SJSA1 (cell line): ENCODE measurements at regions not wholly inside any gene's neighbourhood (a gene's known extent, or its start where the extent isn't known, plus 50 kb on each side); places are given as distances from the start of the nearest gene placed in this dataset.

ENCODE experiments used
- DNase-seq, 2 experiments: peaks; one replicate each; pipeline ENCODE4 v3.0.0-alpha.2; 2015 to 2020; ENCODE audit warnings: low spot score in 2 of 2, low read depth in 1 of 2
- H3K27ac ChIP-seq: fragments of 250-450 bp; sonication (Bioruptor Pico); 2 replicates; pipeline ENCODE4 v1.5.1; 2020; ENCODE audit warnings: mild to moderate bottlenecking, moderate library complexity
- H3K27me3 ChIP-seq: fragments of 250-450 bp; sonication (Bioruptor Pico); replicated peaks from 2 replicates; pipeline ENCODE4 v1.5.1; 2020; ENCODE audit warnings: mild to moderate bottlenecking, moderate library complexity
- H3K36me3 ChIP-seq: fragments of 250-450 bp; sonication (Bioruptor Pico); 2 replicates; pipeline ENCODE4 v1.5.1; 2020; ENCODE audit warnings: mild to moderate bottlenecking
- H3K4me1 ChIP-seq: fragments of 250-450 bp; sonication (Bioruptor Pico); replicated peaks from 2 replicates; pipeline ENCODE4 v1.6.1; 2021; ENCODE audit warnings: mild to moderate bottlenecking
- H3K4me3 ChIP-seq: fragments of 250-450 bp; sonication (Bioruptor Pico); 2 replicates; pipeline ENCODE4 v1.5.1; 2020; ENCODE audit warnings: mild to moderate bottlenecking
- H3K9me3 ChIP-seq: fragments of 250-450 bp; sonication (Bioruptor Pico); replicated peaks from 2 replicates; pipeline ENCODE4 v1.5.1; 2020; ENCODE audit warnings: mild to moderate bottlenecking

DNA sequence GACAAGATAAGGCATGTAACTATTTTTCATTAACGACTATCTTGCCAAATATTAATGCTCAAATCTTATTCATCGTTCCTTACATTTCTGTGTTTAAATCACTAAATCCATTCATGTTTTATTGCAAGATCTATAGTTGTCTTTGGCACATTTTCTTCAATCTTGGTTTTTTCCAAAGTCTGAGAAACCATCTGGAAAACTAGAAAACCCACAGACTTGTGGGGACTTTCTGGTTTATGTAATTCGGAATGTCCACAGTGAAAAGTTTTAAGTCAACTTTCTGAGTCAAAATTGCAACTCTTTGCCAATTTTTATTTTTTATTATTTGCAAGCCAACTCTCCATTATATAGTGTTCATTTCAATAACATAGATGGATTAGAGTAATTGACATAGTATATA is 520.8 kb upstream of the ADAMTS5 start:
- DNase-seq = no peak
- Histone ChIP-seq H3K4me1 (peaks cover 6% of the 10 kb centered on the region; the same call in 1 of the 2 replicates), H3K36me3 (no peaks in the 10 kb centered on the region), H3K27me3 (no peaks in the 10 kb centered on the region), H3K4me3 (no peak overlapping the region), H3K9me3 (no peaks in the 10 kb centered on the region), H3K27ac (no peak overlapping the region)

DNA sequence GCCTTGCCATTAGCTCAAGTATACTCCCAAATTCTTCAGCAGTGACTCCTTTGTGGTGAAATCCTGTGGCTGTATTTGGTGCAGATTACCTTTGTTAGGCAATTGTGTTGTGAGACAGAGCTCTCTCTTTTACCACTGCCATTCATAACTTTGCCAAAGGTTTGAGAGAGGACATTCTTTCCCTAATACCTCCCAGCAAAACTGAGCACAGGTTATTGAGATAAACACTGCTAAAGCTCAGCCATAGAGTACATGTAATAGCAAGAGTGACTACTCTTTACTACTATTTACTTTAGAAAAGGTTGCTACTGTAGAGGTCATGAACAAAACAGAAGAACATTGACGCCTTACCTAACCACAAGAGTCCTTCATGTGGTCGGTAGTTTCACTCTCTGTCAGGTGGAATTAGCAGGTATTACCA is 514.0 kb upstream of the ADAMTS5 start:
- H3K27me3 ChIP-seq = no peaks in the 10 kb centered on the region
- no peaks in the 10 kb centered on the region for H3K9me3 ChIP-seq
- no peak overlapping the region for H3K27ac ChIP-seq
- no peaks in the 10 kb centered on the region for H3K36me3 ChIP-seq
- DNase-seq = no peak
- H3K4me3 ChIP-seq = no peak overlapping the region
- H3K4me1 ChIP-seq = no peaks in the 10 kb centered on the region

DNA sequence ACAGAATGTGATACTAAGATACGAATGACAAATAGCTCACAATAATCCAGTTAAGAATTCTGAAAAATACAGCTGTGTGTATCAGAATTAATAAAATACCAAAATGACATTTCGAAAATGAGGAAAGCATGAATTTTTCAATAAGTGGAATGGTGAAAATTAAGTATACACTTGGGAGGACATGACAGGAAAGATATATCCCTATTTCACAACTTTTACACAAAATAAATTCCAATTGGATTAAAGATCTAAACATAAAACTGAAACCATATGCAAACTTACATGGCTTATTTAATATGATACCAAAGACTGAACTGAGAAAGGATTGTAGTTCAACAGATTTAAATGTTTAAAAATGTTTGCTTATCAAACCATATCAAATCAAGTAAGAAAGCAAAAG is 510.4 kb upstream of the ADAMTS5 start:
- Histone ChIP-seq H3K4me1 (no peaks in the 10 kb centered on the region), H3K27ac (no peak overlapping the region), H3K4me3 (no peak overlapping the region), H3K36me3 (no peaks in the 10 kb centered on the region), H3K27me3 (no peaks in the 10 kb centered on the region), H3K9me3 (no peaks in the 10 kb centered on the region)
- no peak for DNase-seq

DNA sequence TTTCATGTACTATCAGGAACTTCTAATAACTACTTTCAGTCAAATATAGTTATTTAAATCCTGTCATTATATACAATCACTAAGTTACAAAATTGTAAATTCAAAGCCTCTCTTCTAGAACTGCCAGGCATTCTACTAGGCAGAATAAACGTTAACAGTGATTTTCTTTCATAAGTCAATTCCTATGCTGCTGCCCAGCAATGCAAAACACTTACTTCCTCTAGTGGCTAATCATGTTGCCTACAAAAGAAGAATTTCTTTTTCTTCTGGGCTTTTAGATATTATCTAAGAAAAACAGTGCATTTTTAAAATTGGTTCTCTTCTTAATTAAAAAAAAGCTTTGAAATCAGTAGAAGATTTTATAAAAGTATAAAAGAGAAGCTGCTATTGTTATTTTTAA is 509.8 kb upstream of the ADAMTS5 start:
- Histone ChIP-seq H3K27me3 (no peaks in the 10 kb centered on the region), H3K4me3 (no peak overlapping the region), H3K9me3 (no peaks in the 10 kb centered on the region), H3K36me3 (no peaks in the 10 kb centered on the region), H3K4me1 (no peaks in the 10 kb centered on the region), H3K27ac (no peak overlapping the region)
- DNase-seq = no peak

DNA sequence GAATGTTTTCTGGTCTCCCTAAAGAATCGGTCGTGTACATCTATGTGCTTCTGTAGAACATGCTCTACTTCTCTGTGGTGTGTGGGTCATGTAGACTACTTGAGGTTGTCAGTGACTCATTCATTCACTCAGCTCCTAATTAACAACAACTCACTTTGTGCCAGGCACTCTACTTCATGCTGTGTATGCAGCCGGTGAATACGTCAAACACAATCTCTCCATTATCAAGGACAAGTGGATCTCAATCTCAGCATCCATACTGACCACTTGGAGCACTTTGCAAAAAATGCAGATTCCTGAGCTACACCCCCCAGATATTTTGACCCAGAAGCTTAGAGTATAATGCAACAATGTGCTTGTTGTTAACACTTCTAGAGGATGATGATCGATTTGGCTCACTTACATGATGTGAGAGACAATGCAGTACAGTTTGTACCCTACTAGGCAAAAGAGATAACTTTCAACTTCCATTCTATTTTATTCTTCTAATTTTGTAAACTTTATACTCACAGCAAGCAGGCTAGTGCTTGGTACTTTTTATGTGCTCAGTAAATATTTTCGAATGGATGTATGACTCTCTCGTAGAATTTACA is 508.6 kb upstream of the ADAMTS5 start:
- no peak overlapping the region for H3K27ac ChIP-seq
- H3K36me3 ChIP-seq = no peaks in the 10 kb centered on the region
- DNase-seq = no peak
- no peak overlapping the region for H3K4me3 ChIP-seq
- no peaks in the 10 kb centered on the region for H3K4me1 ChIP-seq
- H3K27me3 ChIP-seq = no peaks in the 10 kb centered on the region
- no peaks in the 10 kb centered on the region for H3K9me3 ChIP-seq

DNA sequence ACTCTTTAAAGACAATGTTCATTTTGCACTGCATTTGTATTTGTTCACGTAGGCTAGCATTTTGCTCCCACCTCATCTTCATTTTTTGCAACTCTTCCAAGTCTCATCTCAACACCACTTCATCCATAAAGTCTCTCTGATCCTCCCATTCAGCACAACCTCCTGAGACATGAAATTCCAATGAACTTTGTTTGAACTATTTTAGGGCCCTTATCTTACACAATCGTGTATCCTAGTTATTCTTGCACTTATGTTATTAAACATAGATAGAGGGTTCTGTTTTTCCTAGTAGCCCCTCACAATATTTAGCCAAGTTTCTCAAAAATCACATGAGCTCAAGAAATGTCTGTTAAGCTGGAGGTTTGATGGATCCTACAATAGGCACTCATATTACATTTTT is 500.5 kb upstream of the ADAMTS5 start:
- DNase-seq = no peak
- Histone ChIP-seq H3K4me1 (no peaks in the 10 kb centered on the region), H3K27me3 (no peaks in the 10 kb centered on the region), H3K36me3 (no peaks in the 10 kb centered on the region), H3K4me3 (no peak overlapping the region), H3K27ac (no peak overlapping the region), H3K9me3 (no peaks in the 10 kb centered on the region)

DNA sequence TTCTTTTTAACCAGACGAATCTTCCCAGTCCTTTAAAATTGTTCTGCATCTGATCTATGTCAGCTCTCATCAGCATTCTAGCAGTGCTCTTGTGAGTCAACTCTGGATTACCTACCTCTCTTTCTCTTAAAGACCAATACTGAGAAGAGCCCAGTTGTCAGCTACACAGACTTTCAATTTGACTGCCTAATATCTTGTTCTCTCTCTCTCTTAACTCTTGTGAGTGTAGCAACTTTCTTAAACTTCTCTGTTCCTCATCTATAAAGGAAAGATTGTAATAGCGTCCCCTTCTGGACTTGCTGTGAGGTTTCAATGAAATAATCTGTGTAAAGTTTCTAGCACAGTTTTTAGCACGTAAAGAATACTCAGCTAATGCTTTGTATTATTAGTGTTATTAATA is 499.3 kb upstream of the ADAMTS5 start:
- Histone ChIP-seq H3K4me1 (no peaks in the 10 kb centered on the region), H3K4me3 (no peak overlapping the region), H3K36me3 (no peaks in the 10 kb centered on the region), H3K27ac (no peak overlapping the region), H3K9me3 (no peaks in the 10 kb centered on the region), H3K27me3 (no peaks in the 10 kb centered on the region)
- DNase-seq = no peak

DNA sequence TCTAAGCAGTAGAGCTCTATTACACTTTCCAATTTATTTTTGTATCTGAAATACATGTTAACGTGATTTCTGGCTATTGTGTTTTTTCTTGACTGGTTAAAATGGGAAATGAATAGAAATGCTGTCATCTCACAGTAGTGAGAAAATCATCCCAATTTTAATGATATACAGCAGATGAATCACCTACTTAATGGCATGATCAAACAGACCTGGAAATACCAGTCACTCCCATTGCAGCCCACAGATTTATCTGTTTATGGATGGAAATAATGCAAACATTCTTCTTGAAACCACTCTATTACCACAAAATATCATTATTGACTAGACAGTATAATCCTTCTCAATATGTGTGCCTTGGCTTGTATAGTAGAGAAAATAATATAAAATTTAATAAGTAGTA is 497.8 kb upstream of the ADAMTS5 start:
- H3K27ac ChIP-seq = no peak overlapping the region
- no peaks in the 10 kb centered on the region for H3K9me3 ChIP-seq
- H3K4me1 ChIP-seq = no peaks in the 10 kb centered on the region
- no peaks in the 10 kb centered on the region for H3K36me3 ChIP-seq
- no peaks in the 10 kb centered on the region for H3K27me3 ChIP-seq
- no peak for DNase-seq
- no peak overlapping the region for H3K4me3 ChIP-seq

DNA sequence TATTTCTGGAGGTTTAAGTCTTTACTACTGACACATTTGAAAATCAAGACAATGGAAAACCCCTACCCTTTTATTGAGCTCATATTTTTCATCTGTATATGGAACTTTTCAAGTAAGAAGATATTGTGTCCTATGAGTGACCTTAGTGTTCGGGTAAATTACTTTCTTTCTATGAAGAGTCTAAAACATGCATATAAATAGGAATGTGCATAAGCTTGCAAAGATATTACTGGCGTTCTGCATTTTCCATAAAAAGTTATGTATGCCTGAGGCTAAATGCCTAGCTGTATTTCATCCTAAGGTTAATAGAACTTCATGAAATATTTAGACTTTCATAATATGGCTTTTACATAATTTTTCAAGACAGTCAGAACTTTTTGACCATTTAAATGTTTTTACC is 495.8 kb upstream of the ADAMTS5 start:
- H3K9me3 ChIP-seq = no peaks in the 10 kb centered on the region
- no peaks in the 10 kb centered on the region for H3K36me3 ChIP-seq
- no peaks in the 10 kb centered on the region for H3K4me1 ChIP-seq
- DNase-seq = no peak
- no peak overlapping the region for H3K27ac ChIP-seq
- no peak overlapping the region for H3K4me3 ChIP-seq
- H3K27me3 ChIP-seq = no peaks in the 10 kb centered on the region

DNA sequence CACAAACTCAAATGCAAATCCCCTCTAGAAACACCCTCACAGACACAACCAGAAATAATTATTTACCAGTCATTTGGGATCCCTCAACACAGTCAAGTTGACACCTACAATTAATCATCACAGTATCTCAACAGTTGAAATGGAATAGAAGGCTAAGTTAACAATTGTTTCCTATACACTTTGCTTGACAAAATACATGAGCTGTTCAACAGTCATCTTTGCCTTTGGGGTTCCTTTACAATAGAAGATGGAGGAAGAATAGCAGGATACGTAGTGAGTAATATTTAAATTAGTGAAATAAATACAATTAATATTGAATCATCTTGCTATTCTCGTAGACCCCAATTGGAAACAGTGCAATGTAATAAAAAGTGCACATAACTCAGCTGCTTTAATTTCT is 487.3 kb upstream of the ADAMTS5 start:
- H3K36me3 ChIP-seq = no peaks in the 10 kb centered on the region
- H3K27me3 ChIP-seq = no peaks in the 10 kb centered on the region
- no peak overlapping the region for H3K27ac ChIP-seq
- no peaks in the 10 kb centered on the region for H3K4me1 ChIP-seq
- no peak overlapping the region for H3K4me3 ChIP-seq
- DNase-seq = no peak
- H3K9me3 ChIP-seq = no peaks in the 10 kb centered on the region

DNA sequence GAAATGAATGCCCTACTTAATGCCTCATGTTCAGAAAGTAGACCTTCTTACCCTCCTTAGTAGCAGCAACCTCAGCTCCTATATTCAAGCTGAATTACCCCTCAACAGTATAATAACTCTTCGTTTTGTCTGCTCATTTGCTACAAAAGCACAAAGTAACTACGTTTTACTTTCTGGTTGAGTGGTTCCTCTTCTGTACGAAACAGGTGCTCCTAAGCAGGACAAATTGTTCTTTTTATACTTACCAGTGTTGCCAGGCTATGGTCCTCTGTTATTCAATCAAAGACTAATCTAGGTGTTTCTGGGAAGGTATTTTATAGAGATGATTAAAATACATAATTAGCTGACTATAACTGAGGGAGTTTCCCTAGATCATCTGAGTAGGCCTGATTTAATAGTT is 484.2 kb upstream of the ADAMTS5 start:
- no peaks in the 10 kb centered on the region for H3K4me1 ChIP-seq
- H3K27ac ChIP-seq = no peak overlapping the region
- no peak for DNase-seq
- no peaks in the 10 kb centered on the region for H3K9me3 ChIP-seq
- no peaks in the 10 kb centered on the region for H3K27me3 ChIP-seq
- H3K36me3 ChIP-seq = no peaks in the 10 kb centered on the region
- no peak overlapping the region for H3K4me3 ChIP-seq

DNA sequence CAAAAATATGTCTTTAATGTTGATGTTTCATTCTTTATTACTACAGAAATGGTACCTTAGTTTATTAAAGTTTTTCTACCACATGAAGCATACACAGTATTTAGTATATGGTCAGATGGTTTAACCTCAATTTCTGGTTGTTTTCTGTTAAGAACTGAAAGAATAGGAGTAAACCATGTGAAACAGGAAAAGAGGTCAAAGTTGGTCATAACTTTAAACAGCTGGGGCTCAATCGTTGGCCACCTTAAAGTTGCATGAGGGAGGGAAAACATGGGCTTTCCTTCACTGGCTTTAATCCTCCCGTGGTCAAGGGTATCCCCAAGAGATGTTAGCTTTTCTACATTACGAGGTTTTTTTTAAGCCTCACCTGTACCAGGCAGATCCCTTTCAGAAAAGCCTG is 483.3 kb upstream of the ADAMTS5 start:
- Histone ChIP-seq H3K4me1 (no peaks in the 10 kb centered on the region), H3K36me3 (no peaks in the 10 kb centered on the region), H3K27me3 (no peaks in the 10 kb centered on the region), H3K27ac (no peak overlapping the region), H3K4me3 (no peak overlapping the region), H3K9me3 (no peaks in the 10 kb centered on the region)
- DNase-seq = no peak

DNA sequence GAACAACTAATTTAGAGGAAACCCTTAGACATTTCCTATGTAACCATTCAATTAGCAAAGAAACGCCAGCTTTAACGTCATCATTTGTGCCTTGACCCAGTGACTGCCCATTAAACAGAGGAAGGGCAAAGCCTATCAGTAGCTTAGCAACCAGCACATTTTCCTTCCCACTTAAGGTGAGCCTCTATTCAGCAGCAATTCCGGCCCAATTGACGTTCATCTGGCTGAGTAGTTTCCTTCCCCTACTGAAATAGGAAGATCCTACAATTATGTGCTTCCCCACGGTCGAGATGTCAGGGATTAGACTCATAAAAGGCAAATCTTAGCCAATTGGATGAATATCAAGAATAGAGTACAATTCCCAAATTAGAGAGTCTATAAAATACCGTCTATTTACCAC is 482.1 kb upstream of the ADAMTS5 start:
- H3K9me3 ChIP-seq = no peaks in the 10 kb centered on the region
- no peak overlapping the region for H3K4me3 ChIP-seq
- no peak for DNase-seq
- no peaks in the 10 kb centered on the region for H3K4me1 ChIP-seq
- no peaks in the 10 kb centered on the region for H3K27me3 ChIP-seq
- H3K36me3 ChIP-seq = no peaks in the 10 kb centered on the region
- H3K27ac ChIP-seq = no peak overlapping the region

DNA sequence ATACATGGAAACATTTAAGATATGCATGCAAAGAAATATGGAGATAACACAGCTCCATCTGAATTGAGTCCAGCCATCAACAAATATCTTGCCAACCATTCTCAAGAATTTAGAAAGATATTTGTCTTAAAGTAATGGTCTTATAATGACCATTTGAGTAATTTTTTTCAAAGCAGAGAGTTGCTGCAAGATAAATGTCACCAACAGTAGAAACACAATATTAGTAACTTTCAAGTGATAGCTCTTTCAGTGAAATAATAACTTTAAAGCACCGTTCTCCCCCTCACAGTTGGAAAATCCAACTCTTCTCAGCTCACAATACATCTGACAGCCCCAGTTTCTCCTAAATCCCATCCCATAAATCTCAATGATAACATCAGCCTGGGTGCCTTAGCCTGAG is 481.0 kb upstream of the ADAMTS5 start:
- H3K4me1 ChIP-seq = no peaks in the 10 kb centered on the region
- no peaks in the 10 kb centered on the region for H3K36me3 ChIP-seq
- no peaks in the 10 kb centered on the region for H3K27me3 ChIP-seq
- no peak overlapping the region for H3K4me3 ChIP-seq
- no peak for DNase-seq
- H3K27ac ChIP-seq = no peak overlapping the region
- no peaks in the 10 kb centered on the region for H3K9me3 ChIP-seq

DNA sequence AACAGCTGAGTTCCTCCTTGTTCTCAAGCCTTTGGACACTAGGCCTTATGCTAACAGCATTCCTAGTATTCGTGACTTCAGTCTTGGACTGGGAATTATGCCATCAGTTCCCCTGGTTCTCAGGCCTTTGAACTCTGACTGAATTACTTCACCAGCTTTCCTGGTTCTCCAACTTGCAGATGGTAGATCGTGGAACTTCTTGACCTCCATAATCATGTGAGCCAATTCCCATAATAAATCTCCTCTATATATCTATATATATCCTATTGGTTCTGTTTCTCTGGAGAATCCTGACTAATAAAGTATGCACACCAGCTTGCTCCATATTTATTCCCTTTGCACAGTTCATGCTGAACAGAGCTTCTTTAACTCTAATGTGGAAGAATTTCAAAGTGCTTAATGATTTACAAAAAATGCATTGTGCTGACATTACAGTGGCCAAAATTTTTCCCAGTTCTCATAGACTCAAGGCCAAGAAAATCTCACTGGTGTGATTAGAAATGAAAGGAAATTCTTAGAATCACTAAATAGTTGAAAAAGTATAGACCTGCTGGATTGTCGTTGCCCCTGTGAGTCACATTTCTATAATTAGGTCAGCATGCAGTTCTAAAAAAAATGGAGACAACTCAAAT is 462.9 kb upstream of the ADAMTS5 start:
- no peaks in the 10 kb centered on the region for H3K36me3 ChIP-seq
- DNase-seq = no peak
- H3K27ac ChIP-seq = no peak overlapping the region
- H3K27me3 ChIP-seq = no peaks in the 10 kb centered on the region
- H3K4me3 ChIP-seq = no peak overlapping the region
- H3K9me3 ChIP-seq = no peaks in the 10 kb centered on the region
- peaks cover 12% of the 10 kb centered on the region for H3K4me1 ChIP-seq
